ENCODE measurements at regions not wholly inside any gene's neighbourhood (a gene's known extent, or its start where the extent isn't known, plus 50 kb on each side); places are given as distances from the start of the nearest gene placed in this dataset.
"Not testable (repeated sequence)": the region's sequence is repeated elsewhere in the genome, so short reads cannot be mapped to it uniquely, and the experiment has no call there.

GRCh38 chr2:31813016-31813415, 197.8 kb downstream of the MEMO1 start:
- DNase-seq (no peak), ATAC-seq (no peak)
- H3K9me3 ChIP-seq, result no peaks in the 10 kb centered on the region
- H3K4me1 ChIP-seq, result no peaks in the 10 kb centered on the region
- no peaks in the 10 kb centered on the region for H3K36me3 ChIP-seq
- TF ChIP-seq, protein P1, sequence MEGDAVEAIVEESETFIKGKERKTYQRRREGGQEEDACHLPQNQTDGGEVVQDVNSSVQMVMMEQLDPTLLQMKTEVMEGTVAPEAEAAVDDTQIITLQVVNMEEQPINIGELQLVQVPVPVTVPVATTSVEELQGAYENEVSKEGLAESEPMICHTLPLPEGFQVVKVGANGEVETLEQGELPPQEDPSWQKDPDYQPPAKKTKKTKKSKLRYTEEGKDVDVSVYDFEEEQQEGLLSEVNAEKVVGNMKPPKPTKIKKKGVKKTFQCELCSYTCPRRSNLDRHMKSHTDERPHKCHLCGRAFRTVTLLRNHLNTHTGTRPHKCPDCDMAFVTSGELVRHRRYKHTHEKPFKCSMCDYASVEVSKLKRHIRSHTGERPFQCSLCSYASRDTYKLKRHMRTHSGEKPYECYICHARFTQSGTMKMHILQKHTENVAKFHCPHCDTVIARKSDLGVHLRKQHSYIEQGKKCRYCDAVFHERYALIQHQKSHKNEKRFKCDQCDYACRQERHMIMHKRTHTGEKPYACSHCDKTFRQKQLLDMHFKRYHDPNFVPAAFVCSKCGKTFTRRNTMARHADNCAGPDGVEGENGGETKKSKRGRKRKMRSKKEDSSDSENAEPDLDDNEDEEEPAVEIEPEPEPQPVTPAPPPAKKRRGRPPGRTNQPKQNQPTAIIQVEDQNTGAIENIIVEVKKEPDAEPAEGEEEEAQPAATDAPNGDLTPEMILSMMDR (IDR thresholded peaks at IDR 0.05), result no peak
- intact Hi-C loops (cut with DNase I), result no loop called here
- no peak overlapping the region for H3K27ac ChIP-seq
- no peak overlapping the region for H3K4me3 ChIP-seq
- no peaks in the 10 kb centered on the region for H3K27me3 ChIP-seq (ENCODE audit: low read depth)

DNA sequence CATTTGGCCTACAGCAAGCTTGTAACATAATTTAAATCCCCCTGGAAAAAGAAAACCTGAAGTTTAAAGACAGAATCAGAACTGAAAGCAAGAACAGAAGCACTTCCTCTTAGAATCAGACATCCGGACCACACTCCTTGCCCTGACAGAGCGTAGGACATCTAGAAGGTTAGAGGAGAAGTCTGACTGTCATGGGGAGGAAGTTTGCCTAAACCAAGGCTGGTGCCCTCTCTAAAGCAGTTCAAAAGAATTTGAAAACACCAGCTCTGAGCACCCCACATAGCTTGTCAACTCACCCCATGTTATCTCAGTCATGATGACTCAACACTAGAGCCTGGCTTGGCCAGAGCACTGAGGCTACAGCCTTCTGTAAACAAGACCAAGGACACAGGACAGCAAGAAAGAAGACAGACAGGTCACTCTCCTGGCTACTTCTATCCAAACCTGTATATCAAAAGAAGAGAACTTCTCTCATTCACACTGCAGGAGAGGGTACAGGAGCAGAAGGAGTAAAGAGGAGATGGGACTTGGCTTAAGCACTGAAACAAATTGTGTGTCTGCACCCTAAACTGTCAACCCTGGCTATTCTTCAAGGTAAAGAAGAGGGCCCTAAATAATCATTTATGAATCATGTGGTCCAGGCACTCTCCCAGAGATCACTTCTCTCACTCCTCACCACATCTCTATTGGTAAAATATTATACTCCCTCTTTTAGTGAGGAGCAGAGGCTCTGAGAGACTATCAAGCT, 198.6 kb downstream of the MEMO1 start:
- TF ChIP-seq, protein P1 (IDR thresholded peaks at IDR 0.05), result no peak
- no peaks in the 10 kb centered on the region for H3K9me3 ChIP-seq
- peak; percentile 40 to 72 for ATAC-seq
- no peak for DNase-seq
- intact Hi-C loops (cut with DNase I), result no loop called here
- no peaks in the 10 kb centered on the region for H3K36me3 ChIP-seq
- H3K4me3 ChIP-seq, result no peak overlapping the region
- no peaks in the 10 kb centered on the region for H3K27me3 ChIP-seq (ENCODE audit: low read depth)
- H3K27ac ChIP-seq, result no peak overlapping the region
- no peaks in the 10 kb centered on the region for H3K4me1 ChIP-seq

- Histone ChIP-seq H3K9me3 (no peaks in the 10 kb centered on the region), H3K27me3 (ENCODE audit: low read depth) (no peaks in the 10 kb centered on the region), H3K27ac (no peak overlapping the region), H3K36me3 (no peaks in the 10 kb centered on the region), H3K4me1 (no peaks in the 10 kb centered on the region), H3K4me3 (no peak overlapping the region)
- DNase-seq (no peak), ATAC-seq (no peak)
- TF ChIP-seq, protein P1 (IDR thresholded peaks at IDR 0.05), result no peak
- intact Hi-C loops (cut with DNase I), result no loop called here
Measured at GRCh38 chr2:31811482-31811881, 199.3 kb downstream of the MEMO1 start.

DNA sequence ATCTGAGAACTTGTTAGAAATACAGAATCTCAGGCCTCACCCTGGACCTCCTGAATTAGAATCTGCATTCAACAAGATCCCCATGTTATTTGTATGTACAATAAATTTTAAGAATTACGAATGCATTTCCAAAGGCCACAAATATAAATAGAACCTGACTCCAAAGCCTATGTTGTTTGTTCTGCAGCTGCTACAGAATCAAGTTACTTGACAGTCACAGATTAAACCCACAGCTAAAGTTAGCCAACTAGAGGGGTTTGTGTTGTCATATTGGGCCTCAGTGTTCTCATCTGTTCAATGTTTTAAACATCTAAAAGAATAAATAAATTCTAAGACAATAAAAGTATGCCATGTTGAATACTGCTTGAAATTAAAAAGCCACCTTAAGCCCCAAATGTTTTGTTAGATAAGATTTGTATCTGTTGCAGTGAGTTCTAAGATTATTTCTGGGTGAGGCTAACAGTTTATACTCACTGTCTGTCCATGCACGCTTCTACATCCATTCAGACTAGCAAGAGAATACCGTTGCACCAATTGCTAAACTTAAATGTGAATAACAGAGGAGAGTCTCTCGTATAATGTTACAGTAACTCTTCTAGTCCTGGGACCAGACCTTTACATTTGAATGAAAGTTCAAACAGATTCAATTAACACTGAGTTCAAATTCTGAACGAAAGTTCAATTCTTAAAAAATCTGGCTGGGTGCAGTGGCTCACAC, 200.4 kb downstream of the MEMO1 start:
- Histone ChIP-seq H3K4me1 (no peaks in the 10 kb centered on the region), H3K27me3 (ENCODE audit: low read depth) (no peaks in the 10 kb centered on the region), H3K36me3 (no peaks in the 10 kb centered on the region), H3K4me3 (no peak overlapping the region), H3K9me3 (no peaks in the 10 kb centered on the region), H3K27ac (no peak overlapping the region)
- DNase-seq, result no peak
- no peak for ATAC-seq
- intact Hi-C loops (cut with DNase I), result no loop called here
- TF ChIP-seq, protein P1 (IDR thresholded peaks at IDR 0.05), result no peak

GRCh38 chr2:31805688-31806087, 205.1 kb downstream of the MEMO1 start:
- no peaks in the 10 kb centered on the region for H3K9me3 ChIP-seq
- intact Hi-C loops (cut with DNase I), result no loop called here
- no peaks in the 10 kb centered on the region for H3K36me3 ChIP-seq
- TF ChIP-seq, protein P1 (IDR thresholded peaks at IDR 0.05), result no peak
- no peak overlapping the region for H3K4me3 ChIP-seq
- DNase-seq (no peak), ATAC-seq (no peak)
- H3K27me3 ChIP-seq (ENCODE audit: low read depth), result no peaks in the 10 kb centered on the region
- no peaks in the 10 kb centered on the region for H3K4me1 ChIP-seq
- H3K27ac ChIP-seq, result no peak overlapping the region

GRCh38 chr2:31803481-31804153, 207.2 kb downstream of the MEMO1 start:
- ATAC-seq; H3K27me3 ChIP-seq (ENCODE audit: low read depth); H3K4me3 ChIP-seq; H3K36me3 ChIP-seq; H3K27ac ChIP-seq; H3K9me3 ChIP-seq; H3K4me1 ChIP-seq; DNase-seq; intact Hi-C loops (cut with DNase I): not testable (repeated sequence)

Measured in lower lobe of right lung (tissue), 2 donors.